Mesenchymal stem cell (in vitro differentiated cells and primary cell): ENCODE measurements at regions not wholly inside any gene's neighbourhood (a gene's known extent, or its start where the extent isn't known, plus 50 kb on each side); places are given as distances from the start of the nearest gene placed in this dataset.

Experiments used
- DNase-seq: peaks from one replicate; pipeline ENCODE4 v3.0.0-alpha.2; 2013
- H2AFZ ChIP-seq: one replicate; pipeline ENCODE4 v1.6.1; 2013; ENCODE audit warnings: low read depth, mild to moderate bottlenecking, control low read depth, inconsistent platforms, low read length, moderate library complexity
- H2AK5ac ChIP-seq: 2 replicates; pipeline ENCODE4 v1.6.1; 2013; ENCODE audit warnings: low read length, moderate library complexity, mild to moderate bottlenecking, inconsistent platforms; ENCODE audit not compliant: severe bottlenecking
- H2BK120ac ChIP-seq: one replicate; pipeline ENCODE4 v1.6.1; 2013; ENCODE audit warnings: low read depth, mild to moderate bottlenecking, inconsistent platforms, low read length, moderate library complexity
- H2BK12ac ChIP-seq, 2 experiments: one replicate each; pipeline ENCODE4 v1.6.1; 2013; ENCODE audit warnings: inconsistent platforms in 2 of 2, low read length in 2 of 2, mild to moderate bottlenecking in 2 of 2, moderate library complexity in 2 of 2, control low read depth in 1 of 2
- H2BK15ac ChIP-seq: one replicate; pipeline ENCODE4 v1.6.1; 2013; ENCODE audit warnings: mild to moderate bottlenecking, low read depth, inconsistent platforms; ENCODE audit not compliant: poor library complexity, severe bottlenecking
- H2BK5ac ChIP-seq: 2 replicates; pipeline ENCODE4 v1.6.1; 2013; ENCODE audit warnings: low read depth, mild to moderate bottlenecking, low read length, control low read depth, inconsistent platforms; ENCODE audit not compliant: poor library complexity, severe bottlenecking
- H3K14ac ChIP-seq, 2 experiments: one replicate each; pipeline ENCODE4 v1.6.1; 2013; ENCODE audit warnings: inconsistent platforms in 2 of 2, low read length in 2 of 2, control low read depth in 1 of 2, mild to moderate bottlenecking in 1 of 2, moderate library complexity in 1 of 2
- H3K18ac ChIP-seq, 2 experiments: one replicate each; pipeline ENCODE4 v1.6.1; 2013; ENCODE audit warnings: inconsistent platforms in 2 of 2, low read length in 2 of 2, control low read depth in 1 of 2, low read depth in 1 of 2, mild to moderate bottlenecking in 1 of 2
- H3K23ac ChIP-seq, 2 experiments: one replicate each; pipeline ENCODE4 v1.6.1; 2013; ENCODE audit warnings: inconsistent platforms in 2 of 2, low read length in 2 of 2, mild to moderate bottlenecking in 2 of 2, moderate library complexity in 2 of 2, control low read depth in 1 of 2
- H3K27ac ChIP-seq: 2 replicates; pipeline ENCODE4 v1.5.1; 2013; ENCODE audit warnings: mild to moderate bottlenecking, moderate library complexity, low read length, control low read depth, inconsistent platforms; ENCODE audit not compliant: poor library complexity, severe bottlenecking
- H3K27me3 ChIP-seq, 2 experiments: 2 replicates each; pipeline versions ENCODE4 v1.6.1 to v1.7.0; 2013; ENCODE audit warnings: low read length in 2 of 2, mild to moderate bottlenecking in 2 of 2, moderate library complexity in 2 of 2, control low read depth in 1 of 2, inconsistent platforms in 1 of 2; ENCODE audit not compliant: control insufficient read depth in 1 of 2, insufficient read depth in 1 of 2
- H3K36me3 ChIP-seq, 2 experiments: 2 replicates each; pipeline versions ENCODE4 v1.6.1 to v1.7.0; 2013; ENCODE audit warnings: low read length in 2 of 2, control low read depth in 1 of 2, inconsistent platforms in 1 of 2, low read depth in 1 of 2, mild to moderate bottlenecking in 1 of 2; ENCODE audit not compliant: insufficient read depth in 2 of 2, control insufficient read depth in 1 of 2
- H3K4ac ChIP-seq, 2 experiments: one replicate each; pipeline ENCODE4 v1.6.1; 2013; ENCODE audit warnings: inconsistent platforms in 2 of 2, low read length in 2 of 2, mild to moderate bottlenecking in 2 of 2, moderate library complexity in 2 of 2, control low read depth in 1 of 2, low read depth in 1 of 2
- H3K4me1 ChIP-seq: 2 replicates; pipeline ENCODE4 v1.6.1; 2013; ENCODE audit warnings: low read depth, low read length, control low read depth; ENCODE audit not compliant: control insufficient read depth, insufficient read depth
- H3K4me2 ChIP-seq: 2 replicates; pipeline ENCODE4 v1.6.1; 2013; ENCODE audit warnings: low read length, mild to moderate bottlenecking, inconsistent platforms; ENCODE audit not compliant: poor library complexity, severe bottlenecking
- H3K4me3 ChIP-seq, 2 experiments: 2 replicates each; pipeline versions ENCODE4 v1.5.1 to v1.7.0; 2013; ENCODE audit warnings: low read length in 2 of 2, mild to moderate bottlenecking in 2 of 2, control low read depth in 1 of 2, low read depth in 1 of 2; ENCODE audit not compliant: insufficient read depth in 1 of 2
- H3K79me1 ChIP-seq: replicated peaks from 2 replicates; pipeline ENCODE4 v1.6.1; 2013; ENCODE audit warnings: mild to moderate bottlenecking, control low read depth, low read length, inconsistent platforms; ENCODE audit not compliant: poor library complexity, severe bottlenecking
- H3K9ac ChIP-seq: 2 replicates; pipeline ENCODE4 v1.7.0; 2013; ENCODE audit warnings: mild to moderate bottlenecking, low read length, moderate library complexity
- H3K9me3 ChIP-seq: 2 replicates; pipeline ENCODE4 v1.7.0; 2013; ENCODE audit warnings: mild to moderate bottlenecking, low read length; ENCODE audit not compliant: control insufficient read depth
- H4K8ac ChIP-seq: one replicate; pipeline ENCODE4 v1.6.1; 2013; ENCODE audit warnings: inconsistent platforms, mild to moderate bottlenecking, low read length, moderate library complexity
- H4K91ac ChIP-seq: one replicate; pipeline ENCODE4 v1.6.1; 2013; ENCODE audit warnings: mild to moderate bottlenecking, low read length, inconsistent platforms
- WGBS: methylation state at CpG from one replicate; pipeline ENCODE4 v1.1.7; 2013; ENCODE audit warnings: mixed read lengths; 5-methylcytosine and 5-hydroxymethylcytosine counted together

DNA sequence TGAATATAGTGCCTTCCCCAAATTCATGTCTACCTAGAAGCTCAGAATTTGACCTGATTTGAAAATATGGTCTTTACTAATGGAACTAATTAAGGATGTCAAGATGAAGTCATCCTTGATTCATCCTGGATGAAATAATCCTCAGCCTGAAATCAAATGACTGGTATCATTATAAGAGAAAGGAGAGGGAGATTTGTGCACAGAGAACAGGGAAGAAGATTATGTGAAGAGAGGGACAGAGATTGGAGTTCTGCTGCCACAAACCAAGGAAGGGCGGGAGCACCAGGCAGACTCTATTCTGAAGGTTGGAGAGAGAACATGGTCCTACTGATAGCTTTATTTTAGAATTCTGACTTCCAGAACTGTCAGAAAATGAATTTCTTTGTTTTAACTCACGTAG, 680.9 kb upstream of the AADAT start:
- H2AFZ ChIP-seq: no peak overlapping the region
- no peak overlapping the region for H3K4me3 ChIP-seq
- no peak overlapping the region for H3K4ac ChIP-seq
- no peak overlapping the region for H4K8ac ChIP-seq
- no peak overlapping the region for H2BK12ac ChIP-seq
- H3K4me2 ChIP-seq: no peak overlapping the region
- no peak overlapping the region for H3K14ac ChIP-seq
- H3K27ac ChIP-seq: no peak overlapping the region
- no peak overlapping the region for H2BK15ac ChIP-seq
- H2BK5ac ChIP-seq: no peak overlapping the region
- no peak for DNase-seq
- WGBS: no CpG with 5 or more reads among the region's 2 CpGs
- no peak overlapping the region for H3K9ac ChIP-seq
- H4K91ac ChIP-seq: no peak overlapping the region
- H2BK120ac ChIP-seq: no peak overlapping the region
- H3K36me3 ChIP-seq: no peaks in the 10 kb centered on the region
- no peak overlapping the region for H3K18ac ChIP-seq
- no peaks in the 10 kb centered on the region for H3K79me1 ChIP-seq
- no peak overlapping the region for H2AK5ac ChIP-seq
- H3K23ac ChIP-seq: no peak overlapping the region
- H3K27me3 ChIP-seq: no peaks in the 10 kb centered on the region
- H3K4me1 ChIP-seq: no peaks in the 10 kb centered on the region
- H3K9me3 ChIP-seq: peaks cover 12% of the 10 kb centered on the region

DNA sequence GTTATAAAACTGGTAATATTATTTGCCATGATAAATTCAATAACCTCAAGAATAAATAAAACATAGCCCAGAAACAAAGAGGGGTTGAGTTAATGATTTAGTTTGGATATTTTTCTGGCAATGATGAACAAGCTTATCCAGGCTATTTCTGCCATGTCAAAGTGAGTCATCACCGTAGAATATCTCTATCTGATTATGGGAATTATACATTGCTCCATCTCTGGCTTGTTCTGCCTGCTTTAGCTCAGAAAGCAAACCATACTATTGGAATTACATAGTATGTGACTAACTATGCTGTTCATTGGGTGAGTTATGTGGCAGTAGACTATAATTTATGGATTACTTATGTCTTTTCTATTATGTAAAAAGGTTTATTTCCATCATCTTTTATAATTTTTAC, 680.1 kb upstream of the AADAT start:
- no peak overlapping the region for H3K9ac ChIP-seq
- no peak overlapping the region for H3K27ac ChIP-seq
- H3K4me2 ChIP-seq: no peak overlapping the region
- H2BK120ac ChIP-seq: no peak overlapping the region
- H2AFZ ChIP-seq: no peak overlapping the region
- no peak overlapping the region for H3K18ac ChIP-seq
- H3K79me1 ChIP-seq: no peaks in the 10 kb centered on the region
- H3K36me3 ChIP-seq: no peaks in the 10 kb centered on the region
- H3K4me1 ChIP-seq: no peaks in the 10 kb centered on the region
- peak; percentile 18 for DNase-seq
- H3K23ac ChIP-seq: no peak overlapping the region
- no peak overlapping the region for H2BK5ac ChIP-seq
- no peak overlapping the region for H4K91ac ChIP-seq
- no CpG with 5 or more reads among the region's 1 CpG for WGBS
- H3K14ac ChIP-seq: no peak overlapping the region
- H3K4ac ChIP-seq: no peak overlapping the region
- H3K4me3 ChIP-seq: no peak overlapping the region
- H3K27me3 ChIP-seq: no peaks in the 10 kb centered on the region
- no peak overlapping the region for H2BK15ac ChIP-seq
- H3K9me3 ChIP-seq: peaks cover 12% of the 10 kb centered on the region
- no peak overlapping the region for H4K8ac ChIP-seq
- H2BK12ac ChIP-seq: no peak overlapping the region
- no peak overlapping the region for H2AK5ac ChIP-seq

DNA sequence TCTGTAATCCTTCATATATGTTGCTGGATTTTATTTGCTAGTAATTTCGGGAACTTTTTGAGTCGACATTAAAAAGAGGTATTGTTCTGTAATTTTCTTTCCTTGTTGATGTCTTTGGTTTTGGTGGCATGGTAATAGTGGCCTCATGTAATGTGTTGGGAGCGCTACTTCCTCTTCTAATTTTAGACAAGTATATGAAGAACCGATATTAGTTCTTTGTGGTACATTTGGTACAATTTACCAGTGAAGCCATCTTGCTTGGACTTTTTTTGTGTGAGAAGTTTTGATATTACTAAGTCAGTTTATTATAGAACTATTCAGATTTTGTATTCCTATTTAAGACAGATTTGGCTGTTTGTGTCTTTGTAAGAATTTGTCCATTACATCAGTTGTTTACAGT, 669.2 kb upstream of the AADAT start:
- Histone ChIP-seq H4K91ac (no peak overlapping the region), H3K4ac (no peak overlapping the region), H3K23ac (no peak overlapping the region), H3K9ac (no peak overlapping the region), H2AFZ (no peak overlapping the region), H3K4me2 (no peak overlapping the region), H3K27ac (no peak overlapping the region), H2BK120ac (no peak overlapping the region), H3K18ac (no peak overlapping the region), H2BK15ac (no peak overlapping the region), H2BK5ac (no peak overlapping the region), H3K36me3 (no peaks in the 10 kb centered on the region), H3K9me3 (peaks cover 6% of the 10 kb centered on the region), H4K8ac (no peak overlapping the region), H3K79me1 (no peaks in the 10 kb centered on the region), H2BK12ac (no peak overlapping the region), H3K4me3 (no peak overlapping the region), H3K27me3 (no peaks in the 10 kb centered on the region), H3K4me1 (no peaks in the 10 kb centered on the region), H2AK5ac (no peak overlapping the region), H3K14ac (no peak overlapping the region)
- no peak for DNase-seq
- 97% methylated on average over 3 of the region's 4 CpGs for WGBS

DNA sequence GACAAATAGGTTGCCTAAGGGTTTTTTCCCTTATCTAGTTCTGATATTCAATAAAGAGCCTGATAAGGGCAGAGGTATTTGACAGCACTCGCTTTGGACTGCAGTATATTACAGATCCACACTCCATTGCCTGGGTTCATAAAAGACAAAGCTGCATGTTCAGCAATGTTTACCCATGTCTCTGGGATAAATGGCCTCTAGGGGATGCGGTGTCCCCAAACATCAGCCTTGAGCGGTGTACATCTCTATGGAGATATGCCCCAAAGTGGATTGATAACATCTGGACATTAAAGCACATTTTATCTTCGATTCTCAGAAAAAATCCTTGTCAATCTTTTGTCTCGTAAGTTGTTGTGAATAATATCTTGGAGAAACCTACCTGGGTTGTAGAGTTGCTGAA, 660.8 kb upstream of the AADAT start:
- no peaks in the 10 kb centered on the region for H3K4me1 ChIP-seq
- no peak overlapping the region for H4K91ac ChIP-seq
- no peaks in the 10 kb centered on the region for H3K79me1 ChIP-seq
- no peak overlapping the region for H3K9ac ChIP-seq
- no peak overlapping the region for H3K18ac ChIP-seq
- H2BK12ac ChIP-seq: no peak overlapping the region
- no peak overlapping the region for H3K4me3 ChIP-seq
- H3K27ac ChIP-seq: no peak overlapping the region
- 93% methylated on average over 5 of the region's 5 CpGs for WGBS
- no peak overlapping the region for H2BK5ac ChIP-seq
- H3K36me3 ChIP-seq: no peaks in the 10 kb centered on the region
- no peak overlapping the region for H3K4me2 ChIP-seq
- no peaks in the 10 kb centered on the region for H3K27me3 ChIP-seq
- H4K8ac ChIP-seq: no peak overlapping the region
- H2AFZ ChIP-seq: no peak overlapping the region
- no peak overlapping the region for H2AK5ac ChIP-seq
- H2BK120ac ChIP-seq: no peak overlapping the region
- H3K4ac ChIP-seq: no peak overlapping the region
- no peak overlapping the region for H3K23ac ChIP-seq
- DNase-seq: no peak
- H2BK15ac ChIP-seq: no peak overlapping the region
- H3K14ac ChIP-seq: no peak overlapping the region
- H3K9me3 ChIP-seq: peaks cover 3% of the 10 kb centered on the region
